ENCODE measurements at regions not wholly inside any gene's neighbourhood (a gene's known extent, or its start where the extent isn't known, plus 50 kb on each side); places are given as distances from the start of the nearest gene placed in this dataset.

DNA sequence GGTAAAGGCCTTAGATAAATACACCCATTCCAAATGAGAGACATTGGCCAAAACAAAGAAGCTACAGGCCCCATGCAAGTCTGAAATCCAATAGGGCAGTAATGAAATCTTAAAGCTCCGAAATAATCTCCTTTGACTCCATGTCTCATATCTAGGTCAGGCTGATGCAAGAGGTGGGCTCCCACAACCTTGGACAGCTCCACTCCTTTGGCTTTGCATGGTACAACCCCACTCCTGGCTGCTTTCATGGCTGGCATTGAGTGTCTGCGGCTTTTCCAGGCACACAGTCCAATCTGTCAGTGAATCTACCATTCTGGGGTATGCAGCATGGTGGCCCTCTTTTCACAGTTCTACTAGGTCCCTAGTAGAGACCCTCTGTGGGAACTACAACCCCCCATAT, 762.5 kb downstream of the LIG4 start:
- in situ Hi-C loops (cut with HindIII; ENCODE audit: low pct_ligation_motif_present, low pct_unique_long_range_greater_than_20kb, low sequenced_read_pairs): no loop called here
- no peak for DNase-seq

DNA sequence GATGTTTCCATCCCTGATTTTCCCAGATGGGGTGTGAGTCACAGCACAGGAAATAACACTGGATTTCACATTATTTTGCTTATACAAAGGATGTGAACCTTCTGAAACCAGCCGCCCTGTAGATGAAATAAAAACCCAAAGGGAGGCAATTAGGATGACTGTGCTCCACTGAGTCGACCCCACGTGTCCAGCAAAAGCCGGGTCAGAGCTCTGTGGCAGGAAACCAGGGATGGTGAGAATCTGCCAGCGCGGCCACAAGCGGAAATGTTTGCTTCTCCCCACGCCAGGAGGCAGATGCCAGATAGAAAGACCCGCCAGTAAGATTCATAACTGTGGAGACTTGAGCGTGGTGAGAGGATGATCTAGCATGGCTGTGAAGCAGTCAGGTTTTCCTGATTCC, 764.4 kb downstream of the LIG4 start:
- DNase-seq: peak; percentile 92
- in situ Hi-C loops (cut with HindIII; ENCODE audit: low pct_ligation_motif_present, low pct_unique_long_range_greater_than_20kb, low sequenced_read_pairs): no loop called here

DNA sequence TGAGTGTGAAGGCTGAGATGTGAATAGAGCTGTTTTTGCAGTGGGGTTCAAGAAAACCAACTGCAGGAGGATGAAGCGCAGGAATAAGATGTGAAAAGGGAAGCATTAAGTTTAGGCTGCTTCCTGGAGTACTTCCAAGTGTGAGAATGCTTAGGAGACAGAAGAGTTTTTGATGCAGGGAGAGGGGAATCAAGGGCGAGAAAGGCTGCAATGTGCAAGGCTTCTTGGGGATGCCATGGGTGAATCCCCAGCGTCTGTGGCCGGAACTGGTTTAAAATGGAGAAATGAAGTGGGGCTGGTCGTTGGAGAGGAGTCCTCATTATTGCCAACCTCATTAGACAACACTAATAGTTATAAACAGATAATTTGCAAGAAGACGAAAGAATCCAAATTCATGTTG, 764.9 kb downstream of the LIG4 start:
- peak; percentile 51 for DNase-seq
- in situ Hi-C loops (cut with HindIII; ENCODE audit: low pct_ligation_motif_present, low pct_unique_long_range_greater_than_20kb, low sequenced_read_pairs): no loop called here

DNA sequence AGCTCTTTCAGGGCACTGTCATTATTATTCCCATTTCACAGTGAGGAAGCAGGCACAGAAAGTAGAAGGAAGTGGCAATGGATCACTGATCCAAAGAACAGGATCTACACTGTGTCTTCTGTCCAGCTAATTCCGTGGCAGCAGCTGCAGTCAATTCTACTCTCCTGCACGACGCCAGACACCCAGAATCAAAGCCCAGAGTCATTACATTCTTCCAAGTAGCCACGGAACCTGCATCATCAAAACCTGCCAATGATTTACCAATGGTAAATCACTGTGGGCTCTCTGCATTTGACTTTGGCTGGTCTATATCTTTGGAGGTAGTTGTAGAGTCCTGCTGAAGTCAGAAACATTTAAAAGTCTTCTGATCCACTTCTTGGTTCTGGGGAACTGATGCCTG, 767.7 kb downstream of the LIG4 start:
- in situ Hi-C loops (cut with HindIII; ENCODE audit: low pct_ligation_motif_present, low pct_unique_long_range_greater_than_20kb, low sequenced_read_pairs): no loop called here
- DNase-seq: peak; percentile 85

DNA sequence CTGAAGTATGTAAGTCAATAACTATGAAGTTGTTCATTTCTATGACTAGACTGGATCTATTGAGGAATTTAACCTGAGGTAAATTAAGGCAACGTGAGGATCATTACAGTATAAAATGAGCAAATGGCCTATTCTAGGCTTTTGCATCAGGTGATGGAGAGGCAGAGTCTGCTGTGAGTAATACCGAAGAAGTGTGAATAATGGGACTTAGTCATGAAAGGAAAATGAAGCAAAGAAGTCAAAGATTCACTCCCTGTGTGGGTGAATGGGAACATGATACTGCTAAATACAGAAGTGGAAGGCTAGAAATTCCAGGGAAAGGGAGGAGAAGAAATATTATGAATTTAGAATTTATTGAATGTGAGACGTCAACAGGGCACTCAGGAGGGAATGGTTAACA, 774.1 kb downstream of the LIG4 start:
- in situ Hi-C loops (cut with HindIII; ENCODE audit: low pct_ligation_motif_present, low pct_unique_long_range_greater_than_20kb, low sequenced_read_pairs): no loop called here
- peak; percentile 85 for DNase-seq

DNA sequence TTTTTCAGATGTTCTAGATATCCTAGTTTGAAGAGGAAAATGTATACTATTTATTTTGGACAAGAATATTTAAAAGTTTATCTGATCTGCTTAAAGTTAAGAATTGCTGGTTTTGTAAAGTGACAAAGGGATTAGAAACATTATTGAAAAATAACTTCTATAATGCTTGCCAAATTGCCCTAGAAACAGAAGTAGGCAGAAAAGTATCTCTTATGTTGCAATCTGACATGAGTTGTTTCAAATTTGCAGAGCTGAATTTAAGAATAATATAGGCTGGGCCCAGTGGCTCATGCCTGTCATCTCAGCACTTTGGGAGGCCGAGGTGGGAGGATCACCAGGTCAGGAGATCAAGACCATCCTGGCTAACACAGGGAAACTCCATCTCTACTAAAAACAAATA, 777.1 kb downstream of the LIG4 start:
- DNase-seq: no peak
- in situ Hi-C loops (cut with HindIII; ENCODE audit: low pct_ligation_motif_present, low pct_unique_long_range_greater_than_20kb, low sequenced_read_pairs): no loop called here

GRCh38 chr13:107434347-107434746, 781.0 kb downstream of the LIG4 start:
- in situ Hi-C loops (cut with HindIII; ENCODE audit: low pct_ligation_motif_present, low pct_unique_long_range_greater_than_20kb, low sequenced_read_pairs): no loop called here
- DNase-seq: no peak

GRCh38 chr13:107427536-107427935, 787.8 kb downstream of the LIG4 start:
- no peak for DNase-seq
- in situ Hi-C loops (cut with HindIII; ENCODE audit: low pct_ligation_motif_present, low pct_unique_long_range_greater_than_20kb, low sequenced_read_pairs): no loop called here

DNA sequence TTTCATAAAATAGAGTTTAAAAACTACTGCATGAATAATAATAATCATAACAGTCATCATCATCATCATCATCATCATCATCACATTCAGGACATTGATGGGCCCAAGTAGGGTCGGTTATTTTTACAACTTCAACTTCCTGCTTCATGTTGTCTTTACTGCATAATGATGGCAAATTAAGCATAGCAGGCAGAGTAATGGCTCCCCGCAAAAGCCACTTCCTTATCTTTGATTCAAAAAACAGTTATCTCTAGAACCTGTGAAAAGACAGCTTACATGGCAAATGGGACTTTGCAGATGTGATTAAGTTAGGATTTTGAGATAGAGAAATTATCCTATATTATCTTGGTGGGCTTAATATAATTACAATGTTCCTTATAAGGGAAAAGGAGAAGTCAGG, 792.9 kb downstream of the LIG4 start:
- in situ Hi-C loops (cut with HindIII; ENCODE audit: low pct_ligation_motif_present, low pct_unique_long_range_greater_than_20kb, low sequenced_read_pairs): no loop called here
- no peak for DNase-seq

DNA sequence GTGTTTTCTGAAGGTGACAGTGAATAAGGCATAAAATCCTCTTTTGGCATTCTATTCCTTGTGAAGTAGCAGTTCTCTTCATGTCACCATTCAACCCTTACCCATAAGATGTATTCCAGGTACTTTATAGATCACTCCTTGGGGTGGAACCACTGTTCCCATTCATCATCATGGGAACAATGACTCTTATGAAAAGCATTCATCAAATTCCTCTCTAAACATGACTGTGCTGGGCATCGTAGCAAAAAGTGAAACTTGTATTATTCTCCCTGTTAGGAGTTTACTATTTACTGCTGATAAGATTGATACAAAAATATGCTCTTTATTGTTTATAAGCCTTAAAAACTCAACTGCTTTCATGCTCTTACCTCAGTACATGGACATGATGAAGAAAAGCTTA, 793.4 kb downstream of the LIG4 start:
- peak; percentile 74 for DNase-seq
- in situ Hi-C loops (cut with HindIII; ENCODE audit: low pct_ligation_motif_present, low pct_unique_long_range_greater_than_20kb, low sequenced_read_pairs): no loop called here

GRCh38 chr13:107421028-107421427, 794.3 kb downstream of the LIG4 start:
- DNase-seq: peak; percentile 72
- in situ Hi-C loops (cut with HindIII; ENCODE audit: low pct_ligation_motif_present, low pct_unique_long_range_greater_than_20kb, low sequenced_read_pairs): no loop called here

DNA sequence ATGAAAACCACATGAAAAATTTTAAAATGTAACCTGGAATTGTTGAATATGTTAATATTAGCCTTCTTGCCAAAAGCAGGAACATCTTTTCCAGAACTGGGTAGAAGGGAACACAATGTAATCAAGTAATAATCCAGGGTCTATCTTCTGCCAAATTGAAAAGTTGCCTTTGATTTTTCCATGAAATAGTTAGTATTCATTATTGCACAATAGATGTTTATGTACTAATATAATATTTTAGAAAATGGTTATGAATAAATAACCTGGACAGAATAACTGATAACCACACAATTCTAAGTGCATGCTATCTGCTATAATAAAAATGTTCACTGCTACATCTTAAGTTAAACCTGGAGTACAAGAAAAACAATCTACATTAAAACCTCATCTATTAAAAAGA, 802.3 kb downstream of the LIG4 start:
- DNase-seq: no peak
- in situ Hi-C loops (cut with HindIII; ENCODE audit: low pct_ligation_motif_present, low pct_unique_long_range_greater_than_20kb, low sequenced_read_pairs): no loop called here

DNA sequence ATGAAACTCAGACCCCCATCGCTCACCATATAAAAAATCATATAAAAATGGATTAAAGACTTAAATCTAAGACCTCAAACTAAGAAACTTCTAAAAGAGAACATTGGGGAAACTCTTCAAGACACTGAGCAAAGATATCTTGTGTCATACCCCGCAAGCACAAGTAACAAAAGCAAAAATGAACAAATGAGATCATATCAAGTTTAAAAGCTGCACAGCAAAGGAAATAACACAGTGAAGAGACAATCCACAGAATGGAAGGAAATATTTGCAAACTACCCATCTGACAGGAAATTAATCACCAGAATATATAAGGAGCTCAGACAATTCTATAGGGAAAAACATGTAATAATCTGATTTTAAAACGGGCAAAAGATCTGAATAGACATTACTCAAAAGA, 808.3 kb downstream of the LIG4 start:
- no peak for DNase-seq
- in situ Hi-C loops (cut with HindIII; ENCODE audit: low pct_ligation_motif_present, low pct_unique_long_range_greater_than_20kb, low sequenced_read_pairs): no loop called here

GRCh38 chr13:107395927-107396662, 819.2 kb downstream of the LIG4 start:
- DNase-seq: no peak
- in situ Hi-C loops (cut with HindIII; ENCODE audit: low pct_ligation_motif_present, low pct_unique_long_range_greater_than_20kb, low sequenced_read_pairs): no loop called here

DNA sequence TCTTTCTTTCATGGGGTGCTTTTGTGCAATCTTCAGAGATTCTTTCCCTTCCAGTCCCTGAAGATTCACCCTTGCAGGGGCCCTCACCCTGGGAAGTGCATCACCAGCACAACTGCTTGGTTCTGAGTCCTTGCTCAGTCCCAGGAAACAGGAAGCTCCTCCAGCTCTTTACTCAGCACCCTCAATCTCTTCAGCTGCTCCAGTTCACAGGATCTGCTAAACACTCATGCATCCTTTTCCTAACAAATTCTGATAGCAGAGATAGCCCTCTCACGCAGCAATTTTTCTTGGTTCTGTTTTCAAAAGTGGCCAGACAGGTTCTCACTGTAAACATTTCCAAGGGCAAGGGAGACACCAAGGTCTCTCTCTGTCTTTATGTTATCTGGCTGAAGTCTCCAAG, 823.1 kb downstream of the LIG4 start:
- in situ Hi-C loops (cut with HindIII; ENCODE audit: low pct_ligation_motif_present, low pct_unique_long_range_greater_than_20kb, low sequenced_read_pairs): no loop called here
- no peak for DNase-seq

- in situ Hi-C loops (cut with HindIII; ENCODE audit: low pct_ligation_motif_present, low pct_unique_long_range_greater_than_20kb, low sequenced_read_pairs): no loop called here
- no peak for DNase-seq
Measured at GRCh38 chr13:107387525-107387924, 819.6 kb upstream of the ARGLU1 start.

- DNase-seq: peak; percentile 67
- in situ Hi-C loops (cut with HindIII; ENCODE audit: low pct_ligation_motif_present, low pct_unique_long_range_greater_than_20kb, low sequenced_read_pairs): no loop called here
Measured at GRCh38 chr13:107379407-107380155, 811.6 kb upstream of the ARGLU1 start.

DNA sequence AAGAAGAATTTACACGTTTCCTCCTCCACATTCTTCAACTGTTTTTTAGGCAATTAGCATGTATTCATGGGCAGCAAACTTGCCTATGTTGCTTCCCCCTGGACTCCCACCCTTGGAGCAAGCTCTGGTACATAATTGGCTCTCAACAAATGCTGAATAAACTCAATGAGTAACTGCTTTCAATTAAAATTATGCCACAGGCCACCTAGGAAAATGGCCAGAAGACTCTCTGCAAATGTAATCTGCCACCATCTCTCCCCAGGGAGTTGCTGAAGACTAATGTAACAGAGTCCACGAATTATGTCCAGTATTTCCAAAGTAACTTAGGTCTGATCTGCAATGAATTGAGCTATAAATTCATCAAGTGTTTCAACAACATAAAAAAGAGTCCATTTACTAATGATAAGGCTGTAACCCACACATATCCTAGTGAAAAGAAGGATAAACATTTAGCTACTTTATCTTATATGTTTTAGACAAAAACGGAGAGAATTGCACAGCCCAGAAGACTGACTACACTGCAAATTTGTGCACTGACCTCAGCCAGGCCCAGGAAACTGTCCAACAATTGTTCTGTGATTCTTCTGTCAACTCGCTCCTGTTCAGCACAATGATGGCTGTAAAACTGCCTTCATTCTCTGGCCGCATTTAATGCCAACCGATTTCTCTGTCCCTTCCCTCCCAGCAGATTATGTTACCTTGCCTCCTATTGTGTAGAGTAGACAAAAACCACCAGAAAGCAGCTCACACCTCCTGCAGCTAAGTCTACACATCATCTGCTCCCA, 808.6 kb upstream of the ARGLU1 start:
- no peak for DNase-seq
- in situ Hi-C loops (cut with HindIII; ENCODE audit: low pct_ligation_motif_present, low pct_unique_long_range_greater_than_20kb, low sequenced_read_pairs): no loop called here

DNA sequence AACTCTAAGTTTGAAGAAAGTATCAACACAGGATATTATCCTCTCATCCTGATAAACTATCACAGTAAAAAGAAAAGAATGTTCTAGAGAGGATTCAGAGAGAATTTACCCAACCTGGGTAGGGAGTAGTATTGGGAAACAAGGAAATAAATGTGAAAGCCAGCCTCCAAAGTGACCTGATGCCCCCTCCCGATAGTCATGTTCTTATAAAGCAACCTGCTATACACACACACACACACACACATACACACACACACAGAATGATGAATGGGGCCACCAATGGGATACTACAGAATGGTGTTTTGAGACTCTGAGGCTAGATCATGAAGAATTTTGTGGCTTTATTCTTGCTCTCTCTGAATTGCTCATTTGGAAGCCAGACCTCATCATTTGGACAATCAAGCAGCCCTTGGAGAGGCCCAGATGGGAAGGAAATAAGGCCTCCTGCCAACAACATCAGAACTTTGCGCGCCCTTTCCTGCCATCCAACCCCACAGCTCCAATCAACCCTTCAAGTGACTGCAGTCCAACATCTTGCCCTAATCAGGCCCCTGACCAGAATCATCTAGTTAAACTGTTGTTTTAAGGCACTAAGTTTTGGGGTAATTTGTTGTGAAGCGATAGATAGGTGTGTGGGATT, 807.9 kb upstream of the ARGLU1 start:
- DNase-seq: no peak
- in situ Hi-C loops (cut with HindIII; ENCODE audit: low pct_ligation_motif_present, low pct_unique_long_range_greater_than_20kb, low sequenced_read_pairs): no loop called here

All from ACHN (cell line).